BJ (cell line): ENCODE measurements at regions not wholly inside any gene's neighbourhood (a gene's known extent, or its start where the extent isn't known, plus 50 kb on each side); places are given as distances from the start of the nearest gene placed in this dataset.

Experiments
- CTCF ChIA-PET: fragments of 350-600 bp; formaldehyde crosslinking; extraction: SDS; loops from one replicate; lab custom pipeline; 2021; ENCODE audit warnings: antibody characterized with exemption, inconsistent platforms; lab: Yijun Ruan, JAX
- POLR2A ChIA-PET: fragments of 300-600 bp; sonication (Branson Sonifier 250); formaldehyde crosslinking; extraction: SDS; loops from one replicate; lab custom pipeline; 2021; ENCODE audit warnings: antibody characterized with exemption; lab: Charles Lee
- DNase-seq: peaks from one replicate; pipeline ENCODE4 v3.0.0-alpha.2; 2011; ENCODE audit warnings: low read depth
- H3K27me3 ChIP-seq: 2 replicates; pipeline ENCODE4 v1.6.0; 2011; ENCODE audit warnings: low read length; ENCODE audit not compliant: control insufficient read depth, insufficient read depth
- H3K36me3 ChIP-seq: 2 replicates; pipeline ENCODE4 v1.5.1; 2011; ENCODE audit warnings: low read length; ENCODE audit not compliant: control insufficient read depth, insufficient read depth
- H3K4me3 ChIP-seq: 2 replicates; pipeline ENCODE4 v1.5.1; 2011; ENCODE audit warnings: low read depth, mild to moderate bottlenecking, control low read depth, low read length
- CTCF ChIP-seq: IDR thresholded peaks from 2 replicates; pipeline ENCODE4 v1.5.1; 2011; ENCODE audit warnings: low read depth, mild to moderate bottlenecking, control low read depth, inconsistent platforms, low read length, moderate library complexity; ENCODE audit not compliant: insufficient read depth

GRCh38 chr2:226158940-226159339 is 640.7 kb downstream of the IRS1 start:
- no peaks in the 10 kb centered on the region for H3K27me3 ChIP-seq
- ChIA-PET POLR2A (no interaction called here), CTCF (no interaction called here)
- no peak for TF ChIP-seq CTCF
- no peaks in the 10 kb centered on the region for H3K36me3 ChIP-seq
- no peak overlapping the region for H3K4me3 ChIP-seq
- DNase-seq: no peak

GRCh38 chr2:226158229-226158628 is 641.4 kb downstream of the IRS1 start:
- ChIA-PET POLR2A (no interaction called here), CTCF (no interaction called here)
- no peak overlapping the region for H3K4me3 ChIP-seq
- H3K36me3 ChIP-seq: no peaks in the 10 kb centered on the region
- H3K27me3 ChIP-seq: no peaks in the 10 kb centered on the region
- TF ChIP-seq CTCF: no peak
- no peak for DNase-seq

GRCh38 chr2:226155093-226155875 is 644.3 kb downstream of the IRS1 start:
- Histone ChIP-seq H3K27me3 (no peaks in the 10 kb centered on the region), H3K36me3 (no peaks in the 10 kb centered on the region), H3K4me3 (no peak overlapping the region)
- no peak for TF ChIP-seq CTCF
- DNase-seq: no peak
- CTCF ChIA-PET: no interaction called here
- POLR2A ChIA-PET: no interaction called here

- ChIA-PET CTCF (interaction anchor here (0.9 kb wide), 1 partner anchor 14 kb away, joined by 3 read pairs; no protein-coding TSS in a partner anchor), POLR2A (no interaction called here)
- no peaks in the 10 kb centered on the region for H3K27me3 ChIP-seq
- H3K4me3 ChIP-seq: no peak overlapping the region
- no peak for TF ChIP-seq CTCF
- DNase-seq: no peak
- no peaks in the 10 kb centered on the region for H3K36me3 ChIP-seq
These were observed 645.0 kb downstream of the IRS1 start for GRCh38 chr2:226154610-226155009.

GRCh38 chr2:226153553-226153952 is 646.1 kb downstream of the IRS1 start:
- H3K27me3 ChIP-seq: no peaks in the 10 kb centered on the region
- ChIA-PET CTCF (interaction anchor here (0.9 to 1.1 kb wide), 3 partner anchors 8 to 13 kb away, joined by 3 to 4 read pairs (median 3); no protein-coding TSS in a partner anchor), POLR2A (no interaction called here)
- no peak overlapping the region for H3K4me3 ChIP-seq
- DNase-seq: no peak
- H3K36me3 ChIP-seq: no peaks in the 10 kb centered on the region
- no peak for TF ChIP-seq CTCF
